Prostate gland (tissue), 2 donors: ENCODE measurements at regions not wholly inside any gene's neighbourhood (a gene's known extent, or its start where the extent isn't known, plus 50 kb on each side); places are given as distances from the start of the nearest gene placed in this dataset.

Experiments
- DNase-seq: peaks from one replicate; pipeline ENCODE4 v3.0.0-alpha.2; 2019; ENCODE audit warnings: low spot score
- H3K27ac ChIP-seq, 2 donors: fragments of 200-600 bp; sonication (generic); 2 replicates each; pipeline ENCODE4 v1.5.1; 2017 to 2019
- H3K27me3 ChIP-seq: fragments of 200-600 bp; sonication (generic); replicated peaks from 2 replicates; pipeline ENCODE4 v1.5.1; 2019; ENCODE audit not compliant: insufficient read depth
- H3K36me3 ChIP-seq, 2 donors: fragments of 200-600 bp; sonication (generic); 1 replicate in 1 of 2; 2 replicates in 1 of 2; pipeline versions ENCODE4 v1.5.1 to v1.8.1; 2017 to 2019
- H3K4me1 ChIP-seq: fragments of 200-600 bp; sonication (generic); replicated peaks from 2 replicates; pipeline ENCODE4 v1.5.1; 2019
- H3K4me3 ChIP-seq, 2 donors: fragments of 200-600 bp; sonication (generic); 2 replicates each; pipeline ENCODE4 v1.5.1; 2017 to 2019
- H3K9me3 ChIP-seq: fragments of 200-600 bp; sonication (generic); 2 replicates; pipeline ENCODE4 v1.5.1; 2017
- CTCF ChIP-seq, 4 experiments: fragments of 200-600 bp in 2 of 4; fragments of 450-650 bp in 2 of 4; sonication (generic) in 2 of 4; IDR thresholded peaks; 1 replicate in 3 of 4; 2 replicates in 1 of 4; pipeline ENCODE4 v1.5.1; 2016 to 2019; ENCODE audit warnings: antibody characterized with exemption in 4 of 4, mild to moderate bottlenecking in 2 of 4, moderate library complexity in 2 of 4
- POLR2A ChIP-seq: fragments of 450-650 bp; IDR thresholded peaks from one replicate; pipeline ENCODE4 v1.6.1; 2016; ENCODE audit warnings: antibody characterized with exemption, mild to moderate bottlenecking
- POLR2AphosphoS5 ChIP-seq: sonication (generic); formaldehyde crosslinking; IDR thresholded peaks from one replicate; pipeline ENCODE4 v1.6.1; 2017; ENCODE audit warnings: antibody characterized with exemption
- WGBS: methylation state at CpG from one replicate; pipeline ENCODE4 v1.1.5; 2018; 5-methylcytosine and 5-hydroxymethylcytosine counted together
- intact Hi-C: fragments of 100-400 bp; cut with DNase I; formaldehyde crosslinking; loops from one replicate; pipeline ENCODE4 v1.14.2; 2022

GRCh38 chr5:79871364-79872120 lies 119.5 kb downstream of the MTX3 start:
- Histone ChIP-seq H3K4me3 (no peak overlapping the region), H3K27me3 (peaks cover 2% of the 10 kb centered on the region), H3K27ac (no peak overlapping the region), H3K36me3 (no peaks in the 10 kb centered on the region), H3K4me1 (no peaks in the 10 kb centered on the region), H3K9me3 (no peaks in the 10 kb centered on the region)
- TF ChIP-seq POLR2AphosphoS5, result no peak
- TF ChIP-seq CTCF (IDR thresholded peaks at IDR 0.05), result no peak
- no peak for TF ChIP-seq POLR2A
- 89% methylated on average over 8 of the region's 8 CpGs for WGBS
- no peak for DNase-seq
- intact Hi-C loops, result no loop called here

DNA sequence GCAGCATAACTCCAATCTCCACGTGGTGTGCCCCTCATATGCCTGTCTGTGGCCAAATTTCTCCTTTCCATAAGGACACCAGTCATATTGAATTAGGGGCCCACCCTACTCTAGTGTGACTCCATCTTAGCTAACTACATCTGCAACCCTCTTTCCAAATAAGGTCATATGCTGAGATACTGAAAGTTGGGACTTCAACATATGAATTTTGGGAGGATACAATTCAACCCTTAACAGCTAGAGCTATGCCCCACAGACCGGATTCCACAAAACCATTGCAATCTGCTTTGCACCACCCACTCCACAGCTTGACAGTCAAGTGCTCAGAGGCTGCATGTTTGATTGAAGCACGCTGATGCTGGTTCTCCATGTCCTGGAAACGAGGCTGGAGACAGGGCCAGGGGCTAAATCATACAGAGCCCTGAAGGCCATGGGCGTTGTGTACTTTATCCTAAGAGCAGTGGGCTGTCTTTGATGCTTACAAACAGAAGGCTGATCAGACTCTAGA lies 122.8 kb downstream of the MTX3 start:
- no peaks in the 10 kb centered on the region for H3K9me3 ChIP-seq
- no peak overlapping the region for H3K27ac ChIP-seq
- WGBS, result 79% methylated on average over 5 of the region's 5 CpGs
- no peaks in the 10 kb centered on the region for H3K4me1 ChIP-seq
- TF ChIP-seq POLR2AphosphoS5 (no peak), CTCF (IDR thresholded peaks at IDR 0.05) (no peak), POLR2A (no peak)
- no peak for DNase-seq
- H3K36me3 ChIP-seq, result no peaks in the 10 kb centered on the region
- intact Hi-C loops, result no loop called here
- H3K27me3 ChIP-seq, result peaks cover 2% of the 10 kb centered on the region
- H3K4me3 ChIP-seq, result no peak overlapping the region

DNA sequence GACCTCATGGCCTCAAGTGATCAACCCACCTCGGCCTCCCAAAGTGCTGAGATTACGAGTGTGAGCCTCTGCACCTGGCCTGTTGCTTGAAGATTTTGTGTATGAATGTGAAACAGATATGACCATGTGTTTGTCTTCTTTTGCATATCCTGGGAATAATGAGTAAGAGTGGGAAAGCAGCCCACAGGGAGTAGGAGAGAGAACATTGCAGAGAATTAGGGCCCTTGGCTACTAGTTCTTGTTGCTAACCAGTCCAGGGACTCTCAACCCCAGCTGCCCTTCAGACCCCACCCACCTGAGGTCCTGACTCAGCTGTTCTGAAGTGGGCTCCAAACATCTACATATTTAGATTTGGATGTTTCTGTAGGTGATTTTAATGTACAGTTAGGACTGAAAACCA lies 125.5 kb downstream of the MTX3 start:
- intact Hi-C loops, result no loop called here
- Histone ChIP-seq H3K27me3 (no peaks in the 10 kb centered on the region), H3K4me3 (no peak overlapping the region), H3K4me1 (no peaks in the 10 kb centered on the region), H3K36me3 (no peaks in the 10 kb centered on the region), H3K27ac (no peak overlapping the region), H3K9me3 (no peaks in the 10 kb centered on the region)
- no peak for DNase-seq
- TF ChIP-seq CTCF (IDR thresholded peaks at IDR 0.05), result no peak
- no peak for TF ChIP-seq POLR2AphosphoS5
- no peak for TF ChIP-seq POLR2A
- WGBS, result 96% methylated on average over 2 of the region's 2 CpGs

- intact Hi-C loops, result no loop called here
- TF ChIP-seq CTCF (IDR thresholded peaks at IDR 0.05) (no peak), POLR2AphosphoS5 (no peak), POLR2A (no peak)
- 48% methylated on average over 4 of the region's 4 CpGs for WGBS
- Histone ChIP-seq H3K4me3 (no peak overlapping the region), H3K27ac (no peak overlapping the region), H3K4me1 (no peaks in the 10 kb centered on the region), H3K27me3 (no peaks in the 10 kb centered on the region), H3K9me3 (no peaks in the 10 kb centered on the region), H3K36me3 (no peaks in the 10 kb centered on the region)
- DNase-seq, result no peak
Observed at GRCh38 chr5:79864364-79864763, 126.7 kb downstream of the MTX3 start.

GRCh38 chr5:79859588-79859987 lies 131.5 kb downstream of the MTX3 start:
- Histone ChIP-seq H3K27me3 (no peaks in the 10 kb centered on the region), H3K4me1 (no peaks in the 10 kb centered on the region), H3K9me3 (no peaks in the 10 kb centered on the region), H3K4me3 (no peak overlapping the region), H3K27ac (no peak overlapping the region), H3K36me3 (no peaks in the 10 kb centered on the region)
- TF ChIP-seq CTCF (IDR thresholded peaks at IDR 0.05) (no peak), POLR2AphosphoS5 (no peak), POLR2A (no peak)
- no peak for DNase-seq
- WGBS, result 54% methylated on average over 5 of the region's 5 CpGs
- intact Hi-C loops, result no loop called here
